GM18873 (cell line): ENCODE measurements at regions not wholly inside any gene's neighbourhood (a gene's known extent, or its start where the extent isn't known, plus 50 kb on each side); places are given as distances from the start of the nearest gene placed in this dataset.

ENCODE experiments used
- ATAC-seq: cut with Tn5 transposase; IDR thresholded peaks from one replicate; pipeline ENCODE4 v1.9.1; 2021; ENCODE audit warnings: mild to moderate bottlenecking, moderate library complexity, moderate number of reproducible peaks; ENCODE audit not compliant: unreplicated experiment, low FRiP score

- no peak for ATAC-seq
Measured at GRCh38 chr13:109900320-109900719, 113.9 kb upstream of the IRS2 start.

- ATAC-seq = no peak
Measured at GRCh38 chr13:109899748-109900147, 113.4 kb upstream of the IRS2 start.

- ATAC-seq = no peak
Measured at GRCh38 chr13:109899316-109899715, 112.9 kb upstream of the IRS2 start.

GRCh38 chr13:109897988-109898624 is 111.7 kb upstream of the IRS2 start:
- ATAC-seq = no peak

GRCh38 chr13:109892101-109892500 is 105.7 kb upstream of the IRS2 start:
- no peak for ATAC-seq

GRCh38 chr13:109885235-109885634 is 98.9 kb upstream of the IRS2 start:
- no peak for ATAC-seq

GRCh38 chr13:109884462-109884861 is 98.1 kb upstream of the IRS2 start:
- ATAC-seq = no peak

GRCh38 chr13:109883181-109884180 is 97.1 kb upstream of the IRS2 start:
- ATAC-seq = no peak

GRCh38 chr13:109881961-109882558 is 95.7 kb upstream of the IRS2 start:
- ATAC-seq = no peak

GRCh38 chr13:109881347-109881725 is 95.0 kb upstream of the IRS2 start:
- ATAC-seq = no peak

GRCh38 chr13:109880371-109881346 is 94.3 kb upstream of the IRS2 start:
- ATAC-seq = no peak

- no peak for ATAC-seq
Measured at GRCh38 chr13:109879338-109879737, 93.0 kb upstream of the IRS2 start.

- ATAC-seq = no peak
Measured at GRCh38 chr13:109877809-109878208, 91.4 kb upstream of the IRS2 start.

GRCh38 chr13:109875746-109876145 is 89.4 kb upstream of the IRS2 start:
- no peak for ATAC-seq

- ATAC-seq = no peak
Measured at GRCh38 chr13:109874484-109875454, 88.4 kb upstream of the IRS2 start.

- no peak for ATAC-seq
Measured at GRCh38 chr13:109873351-109874123, 87.2 kb upstream of the IRS2 start.

GRCh38 chr13:109872864-109873263 is 86.5 kb upstream of the IRS2 start:
- no peak for ATAC-seq

- no peak for ATAC-seq
Measured at GRCh38 chr13:109870696-109871370, 84.5 kb upstream of the IRS2 start.
